Activated T-cell treated with anti-CD3 and anti-CD28 coated beads for 4 hours (primary cell): ENCODE measurements at regions not wholly inside any gene's neighbourhood (a gene's known extent, or its start where the extent isn't known, plus 50 kb on each side); places are given as distances from the start of the nearest gene placed in this dataset.
"Not testable (repeated sequence)": the region's sequence is repeated elsewhere in the genome, so short reads cannot be mapped to it uniquely, and the experiment has no call there.

Experiments used
- DNase-seq: peaks from one replicate; pipeline ENCODE4 v3.0.0-alpha.2; 2020

- no peak for DNase-seq
Measured at GRCh38 chr21:35207322-35207721, 158.2 kb upstream of the RUNX1 start.

- no peak for DNase-seq
Measured at GRCh38 chr21:35206141-35207125, 157.3 kb upstream of the RUNX1 start.

- no peak for DNase-seq
Measured at GRCh38 chr21:35204850-35205541, 155.9 kb upstream of the RUNX1 start.

GRCh38 chr21:35204125-35204524 lies 155.0 kb upstream of the RUNX1 start:
- DNase-seq = no peak

GRCh38 chr21:35203093-35203977 lies 154.2 kb upstream of the RUNX1 start:
- no peak for DNase-seq

- DNase-seq = no peak
Measured at GRCh38 chr21:35202431-35202830, 153.3 kb upstream of the RUNX1 start.

- no peak for DNase-seq
Measured at GRCh38 chr21:35201799-35202198, 152.7 kb upstream of the RUNX1 start.

GRCh38 chr21:35201288-35201687 lies 152.2 kb upstream of the RUNX1 start:
- no peak for DNase-seq

- DNase-seq = no peak
Measured at GRCh38 chr21:35199733-35200015, 150.6 kb upstream of the RUNX1 start.

GRCh38 chr21:35198982-35199732 lies 150.1 kb upstream of the RUNX1 start:
- no peak for DNase-seq

GRCh38 chr21:35198565-35198964 lies 149.5 kb upstream of the RUNX1 start:
- no peak for DNase-seq

- DNase-seq = no peak
Measured at GRCh38 chr21:35197992-35198431, 148.9 kb upstream of the RUNX1 start.

GRCh38 chr21:35197191-35197590 lies 148.1 kb upstream of the RUNX1 start:
- DNase-seq = no peak

- no peak for DNase-seq
Measured at GRCh38 chr21:35196128-35196527, 147.0 kb upstream of the RUNX1 start.

- DNase-seq = no peak
Measured at GRCh38 chr21:35195232-35195631, 146.1 kb upstream of the RUNX1 start.

- no peak for DNase-seq
Measured at GRCh38 chr21:35191754-35192153, 142.7 kb upstream of the RUNX1 start.

GRCh38 chr21:35191128-35191527 lies 142.0 kb upstream of the RUNX1 start:
- DNase-seq = no peak

GRCh38 chr21:35190201-35190701 lies 141.1 kb upstream of the RUNX1 start:
- no peak for DNase-seq

- DNase-seq = no peak
Measured at GRCh38 chr21:35189077-35189863, 140.2 kb upstream of the RUNX1 start.

- DNase-seq = not testable (repeated sequence)
Measured at GRCh38 chr21:35183389-35183788, 134.3 kb upstream of the RUNX1 start.

GRCh38 chr21:35179990-35180540 lies 131.0 kb upstream of the RUNX1 start:
- no peak for DNase-seq
